GM12878 (cell line): ENCODE measurements at regions not wholly inside any gene's neighbourhood (a gene's known extent, or its start where the extent isn't known, plus 50 kb on each side); places are given as distances from the start of the nearest gene placed in this dataset.

Experiments used
- ATAC-seq: fragments of 200-7000 bp; cut with Tn5 transposase; 3 replicates; pipeline ENCODE4 v1.9.1; 2020; ENCODE audit warnings: mild to moderate bottlenecking, moderate library complexity
- BruUV-seq: library from RNA; stranded (reverse); fragments of 400-500 nt; replicated peaks from 2 replicates; lab custom pipeline; 2021; lab: Mats Ljungman, UMichigan
- CTCF ChIA-PET: fragments of 300-600 bp; sonication (Branson Sonifier 250); formaldehyde crosslinking; extraction: SDS; loops from one replicate; lab custom pipeline; 2021; ENCODE audit warnings: inconsistent platforms; lab: Yijun Ruan, JAX
- POLR2A ChIA-PET: fragments of 350-600 bp; formaldehyde crosslinking; extraction: SDS; loops from one replicate; lab custom pipeline; 2021; ENCODE audit warnings: inconsistent platforms; lab: Charles Lee
- RAD21 ChIA-PET: fragments of 300-600 bp; sonication (Branson Sonifier 250); formaldehyde crosslinking; loops from one replicate; lab custom pipeline; 2023; ENCODE audit warnings: antibody characterized with exemption; ENCODE audit not compliant: unreplicated experiment; lab: Charles Lee
- SMC1A ChIA-PET: fragments of 300-600 bp; sonication (Branson Sonifier 250); formaldehyde crosslinking; loops from one replicate; lab custom pipeline; 2023; ENCODE audit not compliant: unreplicated experiment, uncharacterized antibody; lab: Charles Lee
- DNase-seq: peaks from one replicate; pipeline ENCODE4 v3.0.0-alpha.2; 2011; ENCODE audit warnings: low read depth, low spot score
- FAIRE-seq: peaks from 3 replicates; lab custom pipeline; 2011; peaks lifted over from hg19 to GRCh38; lab: Jason Lieb, UNC
- H2AFZ ChIP-seq: 2 replicates; pipeline ENCODE4 v1.6.0; 2011; ENCODE audit warnings: low read depth, low read length, control low read depth; ENCODE audit not compliant: control insufficient read depth
- H3K27ac ChIP-seq: 2 replicates; pipeline ENCODE4 v1.5.1; 2011; ENCODE audit warnings: control low read depth; ENCODE audit not compliant: control insufficient read depth, insufficient read depth
- H3K27me3 ChIP-seq, 2 experiments: replicated peaks in 1 of 2; 2 replicates each; pipeline versions ENCODE4 v1.6.0 to v1.6.1; 2011; ENCODE audit warnings: low read length in 1 of 2; ENCODE audit not compliant: control insufficient read depth in 2 of 2, insufficient read depth in 2 of 2
- H3K36me3 ChIP-seq, 2 experiments: 2 replicates each; pipeline ENCODE4 v1.5.1; 2011; ENCODE audit warnings: low read length in 1 of 2; ENCODE audit not compliant: control insufficient read depth in 2 of 2, insufficient read depth in 2 of 2
- H3K4me1 ChIP-seq: 2 replicates; pipeline ENCODE4 v1.6.1; 2011; ENCODE audit warnings: mild to moderate bottlenecking, low read length, moderate library complexity, mixed read lengths; ENCODE audit not compliant: control insufficient read depth, insufficient read depth
- H3K4me2 ChIP-seq: 2 replicates; pipeline ENCODE4 v1.6.0; 2011; ENCODE audit warnings: control low read depth; ENCODE audit not compliant: control insufficient read depth, insufficient read depth
- H3K4me3 ChIP-seq: fragments of 200-600 bp; sonication (generic); 2 replicates; pipeline ENCODE4 v1.5.1; 2016
- H3K79me2 ChIP-seq: 2 replicates; pipeline ENCODE4 v1.6.0; 2011; ENCODE audit warnings: low read length; ENCODE audit not compliant: control insufficient read depth, insufficient read depth
- H3K9ac ChIP-seq: 2 replicates; pipeline ENCODE4 v1.8.0; 2011; ENCODE audit warnings: low read length, control low read depth, mixed read lengths; ENCODE audit not compliant: control insufficient read depth, insufficient read depth
- H3K9me3 ChIP-seq: replicated peaks from 3 replicates; pipeline ENCODE4 v1.5.1; 2011; ENCODE audit warnings: mild to moderate bottlenecking, low read length; ENCODE audit not compliant: control insufficient read depth, insufficient read depth
- H4K20me1 ChIP-seq: 2 replicates; pipeline ENCODE4 v1.6.0; 2011; ENCODE audit not compliant: control insufficient read depth, insufficient read depth
- BCLAF1 ChIP-seq: fragments of 450-650 bp; IDR thresholded peaks from 2 replicates; pipeline ENCODE4 v1.6.1; 2017; ENCODE audit warnings: antibody characterized with exemption, mild to moderate bottlenecking, moderate library complexity
- CEBPB ChIP-seq, 2 experiments: fragments of 150-350 bp in 1 of 2; IDR thresholded peaks; 2 replicates each; pipeline ENCODE4 v1.6.1; 2012 to 2014; ENCODE audit warnings: low read depth in 2 of 2, low read length in 2 of 2, borderline replicate concordance in 1 of 2, inconsistent platforms in 1 of 2
- CHD1 ChIP-seq: IDR thresholded peaks from 2 replicates; pipeline ENCODE4 v1.6.1; 2012; ENCODE audit warnings: low read depth, low read length, improper control_type of control experiment
- EED ChIP-seq: sonication (generic); IDR thresholded peaks from 2 replicates; pipeline ENCODE4 v1.6.1; 2016; ENCODE audit warnings: antibody characterized with exemption, low read depth
- FOXM1 ChIP-seq: IDR thresholded peaks from 2 replicates; pipeline ENCODE4 v1.6.1; 2012; ENCODE audit warnings: low read depth, mild to moderate bottlenecking, inconsistent platforms, low read length, moderate library complexity
- GABPA ChIP-seq: IDR thresholded peaks from 2 replicates; pipeline ENCODE4 v1.6.1; 2014; ENCODE audit warnings: antibody characterized with exemption, low read depth, mild to moderate bottlenecking, inconsistent platforms
- GATAD2B ChIP-seq: fragments of 450-650 bp; conservative IDR thresholded peaks from 2 replicates; pipeline ENCODE4 v1.6.1; 2017; ENCODE audit warnings: low read depth, mild to moderate bottlenecking, moderate library complexity
- IRF3 ChIP-seq: fragments of 450-650 bp; IDR thresholded peaks from 2 replicates; pipeline ENCODE4 v1.6.1; 2014; ENCODE audit warnings: mild to moderate bottlenecking
- MYC ChIP-seq: IDR thresholded peaks from 2 replicates; pipeline ENCODE4 v1.6.1; 2011; ENCODE audit warnings: mild to moderate bottlenecking, low read length, moderate library complexity, inconsistent platforms; ENCODE audit not compliant: insufficient read depth, insufficient replicate concordance, insufficient read length, severe bottlenecking
- PAX8 ChIP-seq: fragments of 450-650 bp; IDR thresholded peaks from 2 replicates; pipeline ENCODE4 v1.6.1; 2017; ENCODE audit warnings: mild to moderate bottlenecking, moderate library complexity
- POU2F2 ChIP-seq: IDR thresholded peaks from 3 replicates; pipeline ENCODE4 v1.6.1; 2011; ENCODE audit warnings: low read depth, mild to moderate bottlenecking, low read length, borderline replicate concordance
- RELB ChIP-seq: fragments of 450-650 bp; IDR thresholded peaks from 2 replicates; pipeline ENCODE4 v1.6.1; 2017; ENCODE audit warnings: low read depth, mild to moderate bottlenecking, moderate library complexity
- RFX5 ChIP-seq: IDR thresholded peaks from 2 replicates; pipeline ENCODE4 v1.6.1; 2011; ENCODE audit warnings: low read depth, low read length, improper control_type of control experiment
- SIN3A ChIP-seq: IDR thresholded peaks from 2 replicates; pipeline ENCODE4 v1.6.1; 2012; ENCODE audit warnings: low read depth, low read length, improper control_type of control experiment
- SPI1 ChIP-seq: IDR thresholded peaks from 2 replicates; pipeline ENCODE4 v1.6.1; 2011; ENCODE audit warnings: low read depth, mild to moderate bottlenecking, low read length, moderate library complexity, borderline replicate concordance; ENCODE audit not compliant: insufficient read depth
- SREBF2 ChIP-seq: IDR thresholded peaks from 2 replicates; pipeline ENCODE4 v1.6.1; 2012; ENCODE audit warnings: mild to moderate bottlenecking, low read length
- TAF1 ChIP-seq: IDR thresholded peaks from 2 replicates; pipeline ENCODE4 v1.6.1; 2011; ENCODE audit warnings: mild to moderate bottlenecking, low read depth, low read length, borderline replicate concordance
- ZNF207 ChIP-seq: fragments of 450-650 bp; IDR thresholded peaks from 2 replicates; pipeline ENCODE4 v1.6.1; 2014; ENCODE audit warnings: antibody characterized with exemption, mild to moderate bottlenecking, borderline replicate concordance
- ZNF24 ChIP-seq: fragments of 450-650 bp; IDR thresholded peaks from 2 replicates; pipeline ENCODE4 v1.6.1; 2017; ENCODE audit warnings: antibody characterized with exemption, mild to moderate bottlenecking
- WGBS: methylation state at CpG from one replicate; pipeline ENCODE4 v1.1.6; 2016; ENCODE audit warnings: low lambda C conversion rate; ENCODE audit not compliant: insufficient replicate concordance, insufficient coverage; ENCODE audit errors: missing lambda C conversion rate; 5-methylcytosine and 5-hydroxymethylcytosine counted together
- in situ Hi-C: fragments of 300-500 bp; cut with MboI; formaldehyde crosslinking; loops from 9 replicates; pipeline ENCODE4 v1.14.3; 2018; ENCODE audit warnings: mixed read lengths
- intact Hi-C: fragments of 100-400 bp; cut with micrococcal nuclease; formaldehyde crosslinking; loops from one replicate; pipeline ENCODE4 v1.14.2; 2022; ENCODE audit not compliant: unreplicated experiment

GRCh38 chr14:98826618-98827017 is 445.4 kb downstream of the BCL11B start:
- CTCF ChIA-PET = no interaction called here
- 0% methylated on average over 1 of the region's 1 CpG for whole genome bisulfite sequencing
- SMC1A ChIA-PET = no interaction called here
- H3K36me3 ChIP-seq = no peaks in the 10 kb centered on the region
- H3K4me1 ChIP-seq = no peaks in the 10 kb centered on the region
- RAD21 ChIA-PET = no interaction called here
- BruUV-seq = no TSS peak
- POLR2A ChIA-PET = no interaction called here
- in situ Hi-C loops = no loop called here
- no peaks in the 10 kb centered on the region for H3K27me3 ChIP-seq
- H3K4me3 ChIP-seq = no peak overlapping the region
- H3K4me2 ChIP-seq = no peak overlapping the region
- H3K79me2 ChIP-seq = no peaks in the 10 kb centered on the region
- H3K9me3 ChIP-seq = no peaks in the 10 kb centered on the region
- H2AFZ ChIP-seq = no peak overlapping the region
- FAIRE-seq = no peak
- DNase-seq = no peak
- no peak for TF ChIP-seq IRF3
- no peak for TF ChIP-seq MYC
- TF ChIP-seq RELB = no peak
- no peak for TF ChIP-seq GATAD2B
- no peak for TF ChIP-seq FOXM1
- TF ChIP-seq SPI1 = no peak
- no peak for TF ChIP-seq CHD1
- TF ChIP-seq RFX5 = no peak
- TF ChIP-seq SREBF2 = no peak
- TF ChIP-seq BCLAF1 = no peak
- TF ChIP-seq POU2F2 = no peak
- TF ChIP-seq SIN3A = no peak
- TF ChIP-seq CEBPB (IDR thresholded peaks at IDR 0.05; ENCODE audit: borderline replicate concordance in 1 of 2, low read depth in 2 of 2, low read length in 2 of 2) = no peak
- TF ChIP-seq ZNF207 = no peak
- no peak for TF ChIP-seq TAF1
- no peak for TF ChIP-seq GABPA
- TF ChIP-seq EED = no peak
- TF ChIP-seq ZNF24 = no peak
- TF ChIP-seq PAX8 = no peak
- no peak overlapping the region for H3K27ac ChIP-seq
- intact Hi-C loops = no loop called here
- no peaks in the 10 kb centered on the region for H4K20me1 ChIP-seq
- no peak for ATAC-seq
- no peak overlapping the region for H3K9ac ChIP-seq
